Esophagus (tissue), 2 donors: ENCODE measurements at regions not wholly inside any gene's neighbourhood (a gene's known extent, or its start where the extent isn't known, plus 50 kb on each side); places are given as distances from the start of the nearest gene placed in this dataset.

Experiments used
- H3K27ac ChIP-seq, 2 donors: one replicate each; pipeline ENCODE4 v1.5.1; 2013; ENCODE audit warnings: low read depth in 2 of 2, mild to moderate bottlenecking in 2 of 2, inconsistent platforms in 1 of 2, low read length in 1 of 2, moderate library complexity in 1 of 2
- H3K27me3 ChIP-seq, 2 donors: one replicate each; pipeline ENCODE4 v1.6.1; 2013; ENCODE audit warnings: low read length in 2 of 2, control low read depth in 1 of 2, mild to moderate bottlenecking in 1 of 2; ENCODE audit not compliant: insufficient read depth in 2 of 2, control insufficient read depth in 1 of 2
- H3K36me3 ChIP-seq, 2 donors: one replicate each; pipeline ENCODE4 v1.6.1; 2013; ENCODE audit warnings: low read length in 1 of 2; ENCODE audit not compliant: control insufficient read depth in 2 of 2, insufficient read depth in 2 of 2
- H3K4me1 ChIP-seq, 2 donors: one replicate each; pipeline ENCODE4 v1.6.1; 2013; ENCODE audit warnings: low read length in 1 of 2; ENCODE audit not compliant: control insufficient read depth in 2 of 2, insufficient read depth in 2 of 2
- H3K4me3 ChIP-seq, 2 donors: one replicate each; pipeline ENCODE4 v1.5.1; 2013; ENCODE audit warnings: low read length in 2 of 2, mild to moderate bottlenecking in 2 of 2, low read depth in 1 of 2, moderate library complexity in 1 of 2
- H3K9me3 ChIP-seq, 2 donors: one replicate each; pipeline ENCODE4 v1.6.1; 2013; ENCODE audit warnings: mild to moderate bottlenecking in 2 of 2, low read depth in 1 of 2, low read length in 1 of 2, moderate library complexity in 1 of 2; ENCODE audit not compliant: control insufficient read depth in 2 of 2, insufficient read depth in 1 of 2
- WGBS, 2 donors: extraction: QIAGEN DNeasy Blood & Tissue Kit; methylation state at CpG; one replicate each; pipeline ENCODE4 v1.1.7; 2013; 5-methylcytosine and 5-hydroxymethylcytosine counted together
- donor health status: healthy with polysubstance abuse.
- donor health status: Bipolar disorder and iron deficiency.

DNA sequence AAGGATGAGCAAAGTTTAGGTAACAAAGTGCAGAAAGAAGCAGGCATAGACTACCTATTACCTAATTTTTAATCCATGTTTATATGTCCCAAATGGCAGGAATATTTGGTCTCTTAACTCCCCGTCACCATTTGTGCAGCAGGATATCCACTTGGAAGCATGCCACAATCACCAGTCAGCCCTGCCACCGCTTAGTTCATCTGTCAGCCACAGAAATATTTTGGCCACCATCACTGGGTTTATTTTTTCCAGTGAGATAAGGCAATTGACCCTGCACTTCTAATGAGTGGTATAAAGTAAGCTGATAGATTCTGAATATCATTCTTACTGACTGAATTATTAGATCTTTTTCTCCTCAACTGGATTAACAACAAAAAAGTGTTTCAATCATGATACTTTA is 152.9 kb upstream of the SOX2 start:
- Histone ChIP-seq H3K36me3 (no peaks in the 10 kb centered on the region), H3K4me1 (no peaks in the 10 kb centered on the region), H3K4me3 (no peak overlapping the region), H3K9me3 (no peaks in the 10 kb centered on the region), H3K27ac (no peak overlapping the region), H3K27me3 (no peaks in the 10 kb centered on the region)
- WGBS, 2 donors, result 40 to 47% methylated on average over 2 of the region's 2 CpGs

DNA sequence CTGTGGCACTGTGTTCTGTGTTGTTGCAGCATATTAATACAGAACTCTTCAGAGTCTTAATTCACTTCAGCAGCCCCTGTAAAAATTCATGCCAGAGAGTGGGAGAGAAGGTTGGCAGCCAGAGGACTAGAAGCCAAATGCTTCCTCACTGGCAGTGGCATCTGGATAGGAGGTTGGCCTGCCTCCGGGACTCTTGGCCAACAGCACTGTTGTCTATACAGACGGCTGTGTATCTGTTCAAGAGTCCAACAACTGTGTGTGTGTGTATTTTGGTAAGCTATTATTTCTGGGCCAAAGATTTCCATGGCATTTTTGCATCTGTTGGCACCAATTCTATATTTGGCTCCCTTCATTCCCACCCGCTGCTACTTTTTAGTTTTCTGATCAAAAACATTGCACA is 156.0 kb upstream of the SOX2 start:
- Histone ChIP-seq H3K36me3 (no peaks in the 10 kb centered on the region), H3K9me3 (peaks cover 0 to 2% of the 10 kb centered on the region in 2 donors), H3K4me1 (no peaks in the 10 kb centered on the region), H3K4me3 (no peak overlapping the region), H3K27me3 (no peaks in the 10 kb centered on the region), H3K27ac (no peak overlapping the region)
- 66 to 69% methylated on average over 3 of the region's 3 CpGs for WGBS, 2 donors

DNA sequence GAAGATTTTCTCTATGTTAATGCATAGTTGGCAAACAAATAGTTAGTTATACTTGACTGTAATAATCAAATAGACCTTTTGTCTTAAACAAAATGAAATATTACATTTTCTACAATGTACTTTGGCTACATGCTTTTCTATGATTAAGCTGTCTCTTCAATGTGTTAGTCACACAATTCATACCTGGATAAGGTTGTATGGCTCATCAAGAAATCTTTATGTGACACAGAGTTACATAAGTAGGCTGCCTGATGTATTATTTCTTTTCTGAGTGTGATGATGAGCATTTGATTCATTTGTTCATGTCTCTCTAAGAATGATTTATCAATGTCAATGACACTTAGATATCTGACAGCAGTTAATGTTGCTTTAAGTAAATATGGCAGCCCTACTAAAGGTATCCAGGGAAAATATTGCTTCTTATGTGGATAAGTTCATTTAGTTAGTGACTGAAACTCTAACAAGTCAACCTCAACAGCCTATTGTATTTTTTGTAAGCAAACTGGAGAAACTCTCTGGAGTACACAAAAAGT is 157.4 kb upstream of the SOX2 start:
- peaks cover 0 to 2% of the 10 kb centered on the region in 2 donors for H3K9me3 ChIP-seq
- no peaks in the 10 kb centered on the region for H3K27me3 ChIP-seq
- H3K4me3 ChIP-seq, result no peak overlapping the region

GRCh38 chr3:181549266-181549665 is 162.5 kb upstream of the SOX2 start:
- Histone ChIP-seq H3K9me3 (peaks cover 0 to 2% of the 10 kb centered on the region in 2 donors), H3K36me3 (no peaks in the 10 kb centered on the region), H3K4me3 (no peak overlapping the region), H3K4me1 (no peaks in the 10 kb centered on the region), H3K27me3 (no peaks in the 10 kb centered on the region), H3K27ac (no peak overlapping the region)
- WGBS, 2 donors, result 71 to 73% methylated on average over 3 of the region's 3 CpGs

More for the DNA sequence above, 157.4 kb upstream of the SOX2 start:
- H3K4me1 ChIP-seq, result no peaks in the 10 kb centered on the region
- no peaks in the 10 kb centered on the region for H3K36me3 ChIP-seq
- H3K27ac ChIP-seq, result no peak overlapping the region

DNA sequence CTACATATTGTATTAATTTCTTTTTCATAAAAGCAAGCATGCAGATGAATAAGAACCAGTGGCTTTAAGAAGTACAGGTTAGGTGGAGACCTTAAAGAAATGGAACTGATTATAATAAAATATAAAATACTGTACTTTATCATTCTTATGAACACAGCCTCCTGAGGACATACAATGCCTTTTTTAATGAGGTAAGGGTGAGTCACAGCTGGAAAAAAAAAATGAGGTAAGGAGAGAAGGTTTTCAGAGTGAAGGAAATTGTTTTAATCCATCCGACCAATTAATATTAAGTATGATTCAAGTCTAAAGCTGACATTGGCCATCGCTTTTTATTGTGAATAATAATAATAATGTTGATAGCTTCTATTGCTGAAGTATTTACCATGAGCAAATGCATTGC is 170.3 kb upstream of the SOX2 start:
- Histone ChIP-seq H3K4me3 (no peak overlapping the region), H3K9me3 (no peaks in the 10 kb centered on the region), H3K27ac (no peak overlapping the region), H3K4me1 (no peaks in the 10 kb centered on the region), H3K27me3 (no peaks in the 10 kb centered on the region), H3K36me3 (no peaks in the 10 kb centered on the region)
- 76 to 81% methylated on average over 2 of the region's 2 CpGs for WGBS, 2 donors

- 32 to 46% methylated on average over 3 of the region's 3 CpGs for WGBS, 2 donors
- Histone ChIP-seq H3K27ac (no peak overlapping the region), H3K4me3 (no peak overlapping the region), H3K27me3 (no peaks in the 10 kb centered on the region), H3K9me3 (no peaks in the 10 kb centered on the region), H3K36me3 (no peaks in the 10 kb centered on the region), H3K4me1 (no peaks in the 10 kb centered on the region)
These were observed 176.9 kb upstream of the SOX2 start for GRCh38 chr3:181534781-181535221.

DNA sequence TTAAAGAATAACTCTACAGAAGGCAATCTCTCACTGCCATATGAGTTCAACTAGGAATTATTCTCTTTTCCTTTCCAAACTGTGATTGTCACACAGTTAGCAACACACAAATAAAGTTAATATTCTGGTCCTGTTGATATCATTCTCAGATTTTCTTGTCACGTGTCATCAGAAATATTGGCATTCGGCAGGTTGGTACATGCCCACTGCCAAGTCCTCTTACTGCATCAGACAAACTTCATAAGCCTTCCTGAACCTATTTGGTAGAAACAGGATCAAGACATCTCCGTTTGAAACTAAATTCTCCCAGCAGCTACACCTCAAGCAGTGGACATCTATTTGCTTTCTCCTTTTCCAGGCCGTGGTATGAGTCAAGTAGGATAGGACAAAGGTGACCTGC is 177.9 kb upstream of the SOX2 start:
- H3K27ac ChIP-seq, result no peak overlapping the region
- no peaks in the 10 kb centered on the region for H3K9me3 ChIP-seq
- H3K4me3 ChIP-seq, result no peak overlapping the region
- no peaks in the 10 kb centered on the region for H3K27me3 ChIP-seq
- H3K4me1 ChIP-seq, result no peaks in the 10 kb centered on the region
- 43 to 45% methylated on average over 4 of the region's 4 CpGs for WGBS, 2 donors
- H3K36me3 ChIP-seq, result no peaks in the 10 kb centered on the region

DNA sequence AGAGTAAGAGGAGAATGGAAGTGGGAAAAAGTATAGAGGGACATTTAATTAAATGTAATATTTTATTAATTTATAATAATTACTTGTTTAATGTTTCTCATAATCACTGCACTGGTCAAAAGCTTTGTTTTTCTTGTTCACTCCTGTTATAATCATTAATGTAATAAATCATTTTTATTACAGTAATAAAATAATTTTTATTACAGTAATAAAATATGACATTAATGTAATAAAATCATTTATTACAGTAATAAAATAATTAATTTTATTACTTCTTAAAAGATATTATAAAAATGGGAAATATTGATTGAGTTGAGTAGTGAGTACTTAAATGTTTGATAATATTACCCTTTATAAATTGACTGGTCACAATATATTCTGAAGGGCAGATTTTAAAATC is 181.1 kb upstream of the SOX2 start:
- H3K4me1 ChIP-seq, result no peaks in the 10 kb centered on the region
- H3K36me3 ChIP-seq, result no peaks in the 10 kb centered on the region
- no peaks in the 10 kb centered on the region for H3K9me3 ChIP-seq
- H3K27me3 ChIP-seq, result no peaks in the 10 kb centered on the region
- H3K27ac ChIP-seq, result no peak overlapping the region
- H3K4me3 ChIP-seq, result no peak overlapping the region

DNA sequence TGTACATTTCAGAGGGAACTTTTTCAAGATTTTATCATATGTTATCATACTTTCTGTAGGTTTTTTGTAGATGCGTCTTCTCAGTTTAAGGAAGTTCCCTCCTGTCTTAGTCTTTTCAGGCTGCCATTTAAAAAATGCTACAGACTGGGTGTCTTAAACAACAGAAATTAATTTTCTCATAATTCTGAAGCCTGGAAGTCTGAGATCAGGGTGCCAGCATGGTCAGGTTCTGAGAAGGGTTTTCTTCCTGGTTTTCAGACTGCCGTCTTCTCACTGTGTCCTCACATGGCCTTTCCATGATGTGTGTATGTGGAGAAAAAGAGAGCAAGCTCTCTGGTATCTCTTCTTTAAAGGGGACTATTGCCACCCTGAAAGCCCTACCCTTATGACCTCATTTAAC is 189.9 kb upstream of the SOX2 start:
- no peaks in the 10 kb centered on the region for H3K27me3 ChIP-seq
- no peaks in the 10 kb centered on the region for H3K9me3 ChIP-seq
- no peaks in the 10 kb centered on the region for H3K4me1 ChIP-seq
- no peak overlapping the region for H3K4me3 ChIP-seq
- H3K36me3 ChIP-seq, result no peaks in the 10 kb centered on the region
- H3K27ac ChIP-seq, result no peak overlapping the region
- 94 to 96% methylated on average over 2 of the region's 2 CpGs for WGBS, 2 donors

DNA sequence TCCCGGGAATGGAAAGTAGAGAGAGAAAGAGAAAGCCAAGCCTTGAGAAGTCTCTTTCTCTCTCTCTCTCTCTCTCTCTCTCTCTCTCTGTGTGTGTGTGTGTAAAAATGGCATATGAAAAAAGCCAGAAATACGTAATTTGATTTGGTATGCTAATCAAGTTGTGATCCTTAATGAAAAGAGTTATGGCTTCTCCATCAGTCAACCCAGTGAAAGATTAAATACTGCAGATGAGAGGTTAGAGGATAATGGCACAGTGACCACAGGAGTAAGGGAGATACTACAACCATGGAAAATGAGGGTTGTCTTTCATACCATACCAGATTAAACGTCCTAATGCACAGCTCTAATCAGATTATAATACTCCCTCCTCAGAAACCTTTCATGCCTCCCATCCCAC is 193.5 kb upstream of the SOX2 start:
- Histone ChIP-seq H3K4me3 (no peak overlapping the region), H3K36me3 (no peaks in the 10 kb centered on the region), H3K4me1 (no peaks in the 10 kb centered on the region), H3K9me3 (no peaks in the 10 kb centered on the region), H3K27ac (no peak overlapping the region), H3K27me3 (no peaks in the 10 kb centered on the region)
- WGBS, 2 donors, result 66 to 77% methylated on average over 3 of the region's 3 CpGs
